ENCODE measurements at regions not wholly inside any gene's neighbourhood (a gene's known extent, or its start where the extent isn't known, plus 50 kb on each side); places are given as distances from the start of the nearest gene placed in this dataset.
A peak's percentile ranks its signal among the peaks of the same experiment; 100 is the strongest.
"Not testable (repeated sequence)": the region's sequence is repeated elsewhere in the genome, so short reads cannot be mapped to it uniquely, and the experiment has no call there.

- TF ChIP-seq PAX5 (IDR thresholded peaks at IDR 0.05; ENCODE audit: insufficient read depth, low read length, severe bottlenecking) (no peak), SPI1 (IDR thresholded peaks at IDR 0.05; ENCODE audit: low read depth, low read length) (no peak)
- FAIRE-seq (no peak), DNase-seq (ENCODE audit: insufficient read length, low spot score) (no peak)
These were observed 66.4 kb upstream of the ADA2 start for GRCh38 chr22:17285656-17286055.

- no peak for DNase-seq (ENCODE audit: insufficient read length, low spot score)
- TF ChIP-seq PAX5 (IDR thresholded peaks at IDR 0.05; ENCODE audit: insufficient read depth, low read length, severe bottlenecking) (no peak), POLR2AphosphoS5 (IDR thresholded peaks at IDR 0.05; ENCODE audit: low read depth, low read length) (no peak), SPI1 (IDR thresholded peaks at IDR 0.05; ENCODE audit: low read depth, low read length) (no peak), TAF1 (IDR thresholded peaks at IDR 0.05; ENCODE audit: low read depth, low read length) (no peak), POLR2A (IDR thresholded peaks at IDR 0.05; ENCODE audit: low read depth, low read length) (no peak), POU2F2 (IDR thresholded peaks at IDR 0.05; ENCODE audit: low read depth, low read length) (no peak)
- FAIRE-seq, result no peak
These were observed 65.7 kb upstream of the ADA2 start for GRCh38 chr22:17284888-17285287.

GRCh38 chr22:17284466-17284865, 65.2 kb upstream of the ADA2 start:
- no peak for FAIRE-seq
- TF ChIP-seq SPI1 (IDR thresholded peaks at IDR 0.05; ENCODE audit: low read depth, low read length) (no peak), POLR2AphosphoS5 (IDR thresholded peaks at IDR 0.05; ENCODE audit: low read depth, low read length) (no peak), POU2F2 (IDR thresholded peaks at IDR 0.05; ENCODE audit: low read depth, low read length) (no peak), POLR2A (IDR thresholded peaks at IDR 0.05; ENCODE audit: low read depth, low read length) (no peak), TAF1 (IDR thresholded peaks at IDR 0.05; ENCODE audit: low read depth, low read length) (no peak), PAX5 (IDR thresholded peaks at IDR 0.05; ENCODE audit: insufficient read depth, low read length, severe bottlenecking) (no peak)
- no peak for DNase-seq (ENCODE audit: insufficient read length, low spot score)

DNA sequence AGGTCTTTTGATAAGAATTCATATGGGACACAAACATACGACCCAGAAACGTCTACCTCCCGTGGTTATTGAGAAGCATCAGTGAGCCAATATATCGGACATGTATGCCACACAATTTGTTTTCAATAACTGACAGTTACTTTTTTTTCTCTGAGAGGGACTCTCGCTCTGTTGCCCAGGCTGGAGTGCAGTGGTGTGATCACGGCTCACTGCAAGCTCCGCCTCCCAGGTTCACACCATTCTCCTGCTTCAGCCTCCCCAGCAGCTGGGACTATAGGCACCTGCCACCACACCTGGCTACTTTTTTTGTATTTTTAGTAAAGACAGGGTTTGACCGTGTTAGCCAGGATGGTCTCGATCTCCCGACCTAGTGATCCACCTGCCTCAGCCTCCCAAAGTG, 64.6 kb upstream of the ADA2 start:
- FAIRE-seq, result peak; percentile 28

DNA sequence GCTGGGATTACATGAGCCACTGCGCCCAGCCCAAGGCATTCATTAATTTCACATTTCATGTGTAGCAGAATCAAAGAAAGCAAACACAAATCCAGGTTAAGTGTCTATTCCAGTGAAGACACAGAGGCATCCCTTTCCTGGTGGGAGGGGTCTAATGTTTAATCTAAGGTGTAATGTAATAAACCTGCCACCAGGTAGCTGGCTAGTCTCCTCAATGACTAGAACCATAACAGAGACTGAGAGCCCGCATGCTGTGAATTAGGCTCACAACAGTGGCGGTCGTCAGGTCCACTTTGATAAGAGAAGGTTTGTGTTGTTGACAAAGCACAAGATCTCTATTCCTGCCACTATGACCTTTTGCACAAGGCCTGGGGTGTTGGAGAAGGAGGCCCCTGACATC, 64.2 kb upstream of the ADA2 start:
- DNase-seq (ENCODE audit: insufficient read length, low spot score) (no peak), FAIRE-seq (no peak)
- TF ChIP-seq POLR2AphosphoS5 (IDR thresholded peaks at IDR 0.05; ENCODE audit: low read depth, low read length), result no peak

More for the DNA sequence above, 64.6 kb upstream of the ADA2 start:
- not testable (repeated sequence) for DNase-seq (ENCODE audit: insufficient read length, low spot score)

- DNase-seq (ENCODE audit: insufficient read length, low spot score), result no peak
- TF ChIP-seq PAX5 (IDR thresholded peaks at IDR 0.05; ENCODE audit: insufficient read depth, low read length, severe bottlenecking), result no peak
- TF ChIP-seq SPI1 (IDR thresholded peaks at IDR 0.05; ENCODE audit: low read depth, low read length), result peak; percentile 30; the same call in 1 of the 2 replicates
- FAIRE-seq, result peak; percentile 82
These were observed 62.2 kb upstream of the ADA2 start for GRCh38 chr22:17281440-17281841.

- DNase-seq (ENCODE audit: insufficient read length, low spot score) (no peak), FAIRE-seq (peak; percentile 57)
- TF ChIP-seq TAF1 (IDR thresholded peaks at IDR 0.05; ENCODE audit: low read depth, low read length), result no peak
- no peak for TF ChIP-seq POLR2AphosphoS5 (IDR thresholded peaks at IDR 0.05; ENCODE audit: low read depth, low read length)
- TF ChIP-seq SPI1 (IDR thresholded peaks at IDR 0.05; ENCODE audit: low read depth, low read length), result no peak
- TF ChIP-seq POU2F2 (IDR thresholded peaks at IDR 0.05; ENCODE audit: low read depth, low read length), result no peak
- TF ChIP-seq PAX5 (IDR thresholded peaks at IDR 0.05; ENCODE audit: insufficient read depth, low read length, severe bottlenecking), result no peak
- TF ChIP-seq POLR2A (IDR thresholded peaks at IDR 0.05; ENCODE audit: low read depth, low read length), result no peak
These were observed 61.8 kb upstream of the ADA2 start for GRCh38 chr22:17281026-17281425.

GRCh38 chr22:17272511-17272991, 53.3 kb upstream of the ADA2 start:
- FAIRE-seq (no peak), DNase-seq (ENCODE audit: insufficient read length, low spot score) (no peak)
- no peak for TF ChIP-seq POLR2AphosphoS5 (IDR thresholded peaks at IDR 0.05; ENCODE audit: low read depth, low read length)
- no peak for TF ChIP-seq TAF1 (IDR thresholded peaks at IDR 0.05; ENCODE audit: low read depth, low read length)
- TF ChIP-seq SPI1 (IDR thresholded peaks at IDR 0.05; ENCODE audit: low read depth, low read length), result no peak
- no peak for TF ChIP-seq POU2F2 (IDR thresholded peaks at IDR 0.05; ENCODE audit: low read depth, low read length)
- TF ChIP-seq PAX5 (IDR thresholded peaks at IDR 0.05; ENCODE audit: insufficient read depth, low read length, severe bottlenecking), result no peak
- no peak for TF ChIP-seq POLR2A (IDR thresholded peaks at IDR 0.05; ENCODE audit: low read depth, low read length)

DNA sequence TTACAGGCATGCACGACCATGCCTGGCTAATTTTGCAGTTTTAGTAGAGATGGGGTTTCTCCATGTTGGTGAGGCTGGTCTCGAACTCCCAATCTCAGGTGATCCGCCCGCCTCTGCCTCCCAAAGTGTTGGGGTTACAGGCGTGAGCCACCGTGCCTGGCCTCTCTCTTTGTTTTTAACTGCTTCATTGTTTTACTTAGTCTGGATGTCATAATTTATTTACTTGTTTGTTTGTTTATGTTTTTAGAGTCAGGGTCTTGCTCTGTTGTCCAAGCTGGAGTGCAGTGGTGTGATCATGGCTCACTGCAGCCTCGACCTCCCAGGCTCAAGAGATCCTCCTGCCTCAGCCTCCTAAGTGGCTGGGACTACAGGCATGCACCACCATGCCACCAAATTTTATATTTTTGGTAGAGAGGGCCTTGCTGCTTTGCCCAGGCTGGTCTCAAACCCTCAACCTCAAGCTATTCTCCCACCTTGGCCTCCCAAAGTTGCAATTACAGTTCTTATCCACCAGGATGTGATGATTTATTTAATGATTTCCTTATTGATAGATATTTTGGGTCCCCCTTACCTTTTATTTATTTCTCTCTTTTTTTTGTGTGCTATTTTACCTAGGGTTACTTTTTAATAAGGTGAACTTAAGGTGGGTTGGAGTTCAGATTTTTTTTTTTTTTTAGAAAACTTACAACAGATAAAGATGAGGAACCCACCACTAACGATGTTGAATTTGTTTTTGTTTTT, 52.6 kb upstream of the ADA2 start:
- no peak for FAIRE-seq
- DNase-seq (ENCODE audit: insufficient read length, low spot score), result no peak
- TF ChIP-seq SPI1 (IDR thresholded peaks at IDR 0.05; ENCODE audit: low read depth, low read length) (no peak), POLR2AphosphoS5 (IDR thresholded peaks at IDR 0.05; ENCODE audit: low read depth, low read length) (no peak), POLR2A (IDR thresholded peaks at IDR 0.05; ENCODE audit: low read depth, low read length) (no peak), PAX5 (IDR thresholded peaks at IDR 0.05; ENCODE audit: insufficient read depth, low read length, severe bottlenecking) (no peak), TAF1 (IDR thresholded peaks at IDR 0.05; ENCODE audit: low read depth, low read length) (no peak), POU2F2 (IDR thresholded peaks at IDR 0.05; ENCODE audit: low read depth, low read length) (no peak)

GRCh38 chr22:17269607-17270261, 50.5 kb upstream of the ADA2 start:
- no peak for FAIRE-seq
- no peak for TF ChIP-seq POLR2A (IDR thresholded peaks at IDR 0.05; ENCODE audit: low read depth, low read length)
- TF ChIP-seq TAF1 (IDR thresholded peaks at IDR 0.05; ENCODE audit: low read depth, low read length), result no peak
- TF ChIP-seq PAX5 (IDR thresholded peaks at IDR 0.05; ENCODE audit: insufficient read depth, low read length, severe bottlenecking), result no peak
- no peak for TF ChIP-seq SPI1 (IDR thresholded peaks at IDR 0.05; ENCODE audit: low read depth, low read length)
- TF ChIP-seq POU2F2 (IDR thresholded peaks at IDR 0.05; ENCODE audit: low read depth, low read length), result no peak
- no peak for TF ChIP-seq POLR2AphosphoS5 (IDR thresholded peaks at IDR 0.05; ENCODE audit: low read depth, low read length)
- DNase-seq (ENCODE audit: insufficient read length, low spot score), result no peak
